Activated CD4-positive, alpha-beta T cell treated with anti-CD3 and anti-CD28 coated beads for 1 hour (primary cell): ENCODE measurements at regions not wholly inside any gene's neighbourhood (a gene's known extent, or its start where the extent isn't known, plus 50 kb on each side); places are given as distances from the start of the nearest gene placed in this dataset.
"Not testable (repeated sequence)": the region's sequence is repeated elsewhere in the genome, so short reads cannot be mapped to it uniquely, and the experiment has no call there.

Source experiments
- DNase-seq: peaks from one replicate; pipeline ENCODE4 v3.0.0-alpha.2; 2020

DNA sequence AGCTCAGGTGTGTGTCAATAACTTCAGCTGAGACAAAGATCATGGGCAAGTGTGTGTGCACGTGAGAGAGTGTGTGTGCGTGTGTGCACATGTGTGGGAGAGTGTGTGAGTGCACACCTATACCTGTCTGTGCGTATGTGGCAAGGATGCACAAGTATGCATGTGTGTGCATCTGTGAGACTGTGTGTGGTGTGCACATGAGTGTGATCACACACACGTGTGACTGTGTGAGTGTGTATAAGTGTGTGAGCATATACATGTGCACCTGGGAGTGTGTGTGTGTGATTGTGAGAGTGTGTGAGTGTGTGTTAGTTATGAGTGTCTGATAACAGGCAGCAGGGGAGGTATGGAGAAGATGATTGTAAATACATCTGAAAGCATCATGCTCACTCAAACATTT is 657.3 kb upstream of the PFKP start:
- DNase-seq, result no peak

DNA sequence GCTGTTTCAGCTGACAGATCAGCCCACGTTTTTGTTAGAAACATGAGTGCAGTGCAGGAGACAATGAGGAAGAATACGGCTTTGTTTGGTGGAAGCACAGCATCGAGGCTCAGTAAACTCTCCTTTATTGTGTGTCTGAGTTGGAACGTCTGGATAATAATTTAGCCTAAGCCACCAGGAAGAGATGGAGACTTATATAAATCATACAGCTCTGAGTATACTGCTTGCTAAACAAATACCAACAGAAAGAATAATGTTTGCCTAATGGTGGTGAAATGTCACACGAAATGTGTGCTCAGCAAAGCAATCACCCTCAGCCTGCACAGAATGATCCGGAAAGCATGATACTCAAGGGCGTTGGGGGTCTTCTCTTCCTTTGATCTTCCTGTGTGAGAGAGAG is 664.1 kb upstream of the ADARB2 start:
- no peak for DNase-seq

DNA sequence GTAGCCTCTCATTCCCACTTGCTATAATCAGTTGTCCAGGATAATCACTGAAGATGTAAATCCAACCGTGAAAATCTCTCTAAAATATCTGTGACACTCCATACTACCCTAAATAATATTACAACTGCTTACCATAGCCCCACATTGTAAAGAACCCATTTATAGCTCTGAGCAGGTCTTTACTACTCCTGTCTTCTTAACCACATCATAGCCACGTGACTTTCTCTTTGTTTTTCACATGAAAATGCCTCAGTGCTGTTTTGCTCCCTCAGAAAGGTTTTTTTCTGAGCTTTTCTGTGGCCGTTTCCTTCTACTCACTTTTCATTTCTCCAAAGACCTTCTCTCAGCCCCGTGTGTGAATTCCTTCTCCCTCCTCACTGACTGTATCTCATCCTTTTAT is 662.2 kb upstream of the ADARB2 start:
- no peak for DNase-seq

DNA sequence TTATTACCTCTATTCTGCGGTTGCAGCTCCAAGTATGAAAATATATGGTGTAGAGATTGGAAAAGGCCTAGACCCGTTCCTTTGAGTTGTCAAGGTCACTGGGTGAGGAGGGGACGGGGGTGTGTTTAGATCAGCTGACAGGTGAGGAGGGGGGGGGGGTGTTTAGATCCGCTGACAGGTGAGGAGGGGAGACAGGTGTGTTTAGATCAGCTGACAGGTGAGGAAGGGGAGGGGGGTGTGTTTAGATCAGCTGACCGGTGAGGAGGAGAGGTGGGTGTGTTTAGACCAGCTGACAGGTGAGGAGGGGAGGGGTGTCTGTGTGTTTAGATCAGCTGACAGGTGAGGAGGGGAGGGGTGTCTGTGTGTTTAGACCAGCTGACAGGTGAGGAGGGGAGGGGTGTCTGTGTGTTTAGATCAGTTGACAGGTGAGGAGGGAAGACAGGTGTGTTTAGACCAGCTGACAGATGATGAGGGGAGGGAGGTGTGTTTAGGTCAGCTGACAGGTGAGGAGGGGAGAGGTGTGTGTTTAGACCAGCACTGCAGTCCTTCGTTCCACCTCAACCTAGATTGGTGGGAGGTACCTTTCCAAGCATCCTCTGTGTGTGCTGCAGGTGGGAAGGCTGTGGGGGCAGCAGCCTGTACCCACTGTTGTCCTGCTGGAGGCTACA is 655.0 kb upstream of the ADARB2 start:
- DNase-seq, result no peak

DNA sequence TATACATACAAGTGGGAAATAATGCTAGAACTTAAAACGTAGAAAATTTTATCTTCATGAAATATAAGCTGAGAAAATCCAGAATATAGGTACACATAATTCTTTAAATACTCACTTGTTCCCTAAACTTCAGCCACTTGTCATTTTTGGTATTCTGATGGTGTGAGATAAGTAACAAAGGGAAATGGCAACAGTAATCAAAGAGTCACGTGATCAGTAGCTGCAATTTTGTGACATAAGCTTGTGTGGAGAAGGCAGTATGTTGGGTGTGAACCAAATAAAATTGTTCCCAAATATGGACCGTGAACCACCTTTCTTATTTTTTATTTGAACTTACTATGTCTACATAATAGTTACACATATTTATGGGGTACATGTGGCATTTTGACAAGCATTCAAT is 650.3 kb upstream of the ADARB2 start:
- no peak for DNase-seq

DNA sequence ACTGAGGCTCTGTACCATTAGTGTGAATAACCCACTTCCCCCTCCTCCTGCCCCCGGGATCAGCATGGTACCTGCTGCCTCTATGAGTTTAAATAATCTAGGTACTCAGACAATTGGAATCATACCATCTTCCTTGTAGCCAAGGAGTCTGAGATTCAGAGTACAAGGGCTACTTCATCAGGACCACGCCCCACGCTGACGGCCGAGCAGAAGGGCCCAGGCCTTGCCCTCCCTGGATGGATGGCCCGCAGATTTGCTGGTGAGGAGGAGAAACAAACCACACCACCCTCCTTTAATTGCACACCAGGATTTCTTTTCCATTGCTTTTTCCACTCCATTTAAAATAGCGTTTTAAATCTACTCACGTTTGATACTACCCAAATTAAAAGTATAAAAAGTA is 649.9 kb upstream of the ADARB2 start:
- no peak for DNase-seq

DNA sequence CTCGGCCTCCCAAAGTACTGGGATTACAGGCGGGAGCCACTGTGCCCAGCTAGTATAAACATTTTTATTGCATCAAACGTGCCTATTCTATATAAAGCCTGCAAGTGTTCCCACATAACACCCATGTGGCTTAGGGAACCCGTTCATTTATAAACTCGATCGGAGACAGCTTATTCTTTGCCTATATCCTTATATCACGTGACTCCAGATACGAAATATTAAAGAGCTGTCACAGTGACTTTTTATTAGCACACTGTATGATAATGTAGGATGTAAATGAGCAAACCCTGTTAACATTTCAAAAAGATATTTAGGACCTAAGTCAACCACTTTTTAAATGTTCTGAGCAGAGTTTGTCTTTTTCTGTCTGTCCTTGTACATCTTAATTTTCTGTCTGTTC is 642.9 kb upstream of the ADARB2 start:
- no peak for DNase-seq

DNA sequence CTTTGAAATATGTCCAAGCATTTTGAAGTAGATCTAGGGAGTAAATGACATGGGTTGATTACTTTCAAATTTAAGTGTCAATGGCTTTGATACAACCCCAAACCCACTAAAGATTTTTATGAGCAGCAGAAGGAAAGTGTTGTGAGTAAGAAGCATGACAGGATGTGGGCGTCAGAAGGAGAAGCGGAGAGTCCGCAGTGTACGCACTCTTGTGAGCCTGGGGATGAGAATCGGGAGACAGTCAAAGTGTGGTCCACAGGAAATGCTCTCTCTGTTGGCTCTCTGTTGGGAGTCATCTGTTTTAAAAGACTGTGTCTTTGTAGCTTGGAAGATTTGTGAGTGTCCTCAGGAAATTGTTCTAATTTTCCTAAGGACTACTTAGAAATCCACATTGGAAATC is 629.8 kb upstream of the ADARB2 start:
- DNase-seq, result no peak

DNA sequence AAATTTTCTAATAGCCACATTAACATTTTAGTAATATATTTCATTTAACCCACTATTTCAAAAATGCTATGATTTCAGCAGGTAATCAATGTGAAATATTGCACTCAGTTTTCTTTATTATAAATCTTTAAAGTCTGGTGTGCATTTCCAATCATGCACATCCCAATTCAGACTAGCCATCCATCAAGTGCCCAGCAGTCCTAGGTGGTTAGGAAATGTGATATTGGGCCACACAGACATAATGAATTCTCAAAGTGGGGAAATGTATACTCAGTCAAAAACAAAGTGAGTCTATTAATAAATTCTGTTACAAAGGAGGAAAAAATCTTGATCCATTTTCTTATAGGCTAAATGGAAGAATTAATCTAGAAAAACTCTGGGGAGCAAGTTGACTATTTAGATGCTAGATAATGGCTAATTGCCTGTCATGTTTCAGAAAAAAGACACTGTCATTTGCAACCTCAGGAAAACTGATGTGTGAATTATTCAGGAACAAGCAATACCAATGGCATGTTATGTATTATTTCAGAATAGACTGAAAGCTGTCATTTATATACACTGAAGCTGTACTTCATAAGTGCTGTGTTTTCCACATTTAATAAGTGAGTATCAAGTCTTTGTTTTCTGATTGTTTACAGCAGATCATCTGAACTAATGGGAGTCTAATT is 629.1 kb upstream of the ADARB2 start:
- DNase-seq, result no peak

DNA sequence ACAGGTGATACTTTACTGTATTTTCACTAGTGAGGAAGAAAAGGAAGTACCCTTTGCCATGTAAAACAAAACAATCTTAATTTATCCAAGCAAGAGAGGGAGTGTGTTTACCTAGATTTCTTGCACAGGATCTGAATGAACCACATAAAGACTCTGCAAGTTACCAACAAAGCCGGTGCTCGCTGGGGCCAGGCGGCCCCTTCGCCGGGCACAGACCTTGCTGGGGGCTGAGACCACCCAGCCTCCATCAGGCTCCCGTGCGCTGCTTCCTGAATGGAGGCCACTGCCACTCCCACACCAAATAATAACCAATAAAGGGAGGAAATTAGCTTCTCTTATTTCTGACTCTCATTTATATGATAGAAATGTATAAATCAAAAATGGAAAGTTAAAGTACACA is 625.0 kb upstream of the ADARB2 start:
- DNase-seq, result no peak

DNA sequence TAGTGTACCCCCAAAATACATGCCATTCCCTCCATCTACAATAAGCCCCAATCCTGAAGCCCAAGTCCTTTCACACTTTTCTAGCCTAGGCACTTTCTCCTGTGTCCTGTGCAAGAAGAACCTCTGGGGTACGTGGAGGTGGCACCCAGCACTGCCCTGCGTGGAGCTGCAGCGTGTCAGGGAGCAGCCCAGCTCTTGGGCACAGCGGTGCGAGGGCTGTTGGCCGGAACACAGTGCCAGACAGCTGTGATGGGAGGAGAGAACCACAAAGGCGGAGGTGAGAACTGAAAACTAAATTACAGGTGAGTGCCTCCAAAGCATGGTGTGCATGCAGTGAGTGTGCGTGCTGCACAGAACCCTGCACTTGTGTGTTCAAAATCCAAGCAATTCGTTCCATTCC is 621.3 kb upstream of the ADARB2 start:
- no peak for DNase-seq

DNA sequence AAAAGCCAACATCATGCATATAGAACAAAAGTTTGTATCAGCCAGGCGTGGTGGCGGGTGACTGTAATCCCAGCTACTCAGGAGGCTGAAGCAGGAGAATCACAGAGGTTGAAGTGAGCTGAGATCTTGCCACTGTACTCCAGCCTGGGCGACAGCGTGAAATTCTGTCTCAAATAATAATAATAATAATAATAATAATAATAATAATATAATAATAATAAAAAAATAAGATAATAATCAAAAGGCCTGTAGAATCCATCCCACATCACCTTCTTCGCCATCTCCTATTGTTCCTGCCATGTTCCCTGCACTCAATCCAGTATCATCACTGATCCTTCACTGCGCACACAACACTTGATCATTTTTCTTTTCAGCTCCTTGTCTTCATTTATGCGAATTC is 619.3 kb upstream of the ADARB2 start:
- DNase-seq, result no peak

DNA sequence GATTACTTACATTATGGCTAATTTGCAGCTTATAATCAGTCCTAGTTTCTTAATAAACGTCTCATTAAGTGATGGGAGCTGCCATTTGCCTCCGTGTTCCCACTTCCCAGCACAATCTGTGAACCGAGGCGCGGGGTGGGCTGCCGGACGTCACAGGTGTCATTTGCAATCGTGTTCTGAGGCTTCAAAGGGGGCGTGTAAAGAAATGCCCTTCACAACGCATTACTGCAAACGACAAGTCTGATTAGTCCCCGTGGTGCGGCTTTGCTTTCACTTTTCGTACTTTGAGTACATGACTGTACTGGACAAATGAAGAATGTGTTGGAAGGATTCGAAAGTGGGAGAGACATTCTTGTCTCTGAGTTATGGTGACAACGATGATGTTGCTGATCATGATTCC is 614.2 kb upstream of the ADARB2 start:
- DNase-seq, result no peak

DNA sequence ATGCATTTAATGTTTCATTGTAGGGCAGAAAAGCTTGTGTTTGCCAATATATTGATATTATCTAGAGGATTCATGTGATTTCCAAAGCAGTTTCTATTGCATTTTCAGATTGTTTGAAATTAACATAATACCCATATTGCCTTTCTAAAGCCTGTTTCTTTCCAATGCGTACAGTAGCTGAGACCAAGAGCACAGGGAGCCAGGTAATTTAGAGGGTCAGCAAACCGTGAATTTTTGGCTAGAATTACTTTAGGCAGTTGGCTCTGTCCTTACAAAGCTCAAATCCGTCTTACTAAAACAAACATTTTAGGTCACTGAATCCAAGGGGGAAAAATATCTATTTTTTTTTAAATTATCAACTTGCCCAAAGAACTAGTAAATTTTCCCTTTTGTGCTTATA is 604.9 kb upstream of the ADARB2 start:
- no peak for DNase-seq

DNA sequence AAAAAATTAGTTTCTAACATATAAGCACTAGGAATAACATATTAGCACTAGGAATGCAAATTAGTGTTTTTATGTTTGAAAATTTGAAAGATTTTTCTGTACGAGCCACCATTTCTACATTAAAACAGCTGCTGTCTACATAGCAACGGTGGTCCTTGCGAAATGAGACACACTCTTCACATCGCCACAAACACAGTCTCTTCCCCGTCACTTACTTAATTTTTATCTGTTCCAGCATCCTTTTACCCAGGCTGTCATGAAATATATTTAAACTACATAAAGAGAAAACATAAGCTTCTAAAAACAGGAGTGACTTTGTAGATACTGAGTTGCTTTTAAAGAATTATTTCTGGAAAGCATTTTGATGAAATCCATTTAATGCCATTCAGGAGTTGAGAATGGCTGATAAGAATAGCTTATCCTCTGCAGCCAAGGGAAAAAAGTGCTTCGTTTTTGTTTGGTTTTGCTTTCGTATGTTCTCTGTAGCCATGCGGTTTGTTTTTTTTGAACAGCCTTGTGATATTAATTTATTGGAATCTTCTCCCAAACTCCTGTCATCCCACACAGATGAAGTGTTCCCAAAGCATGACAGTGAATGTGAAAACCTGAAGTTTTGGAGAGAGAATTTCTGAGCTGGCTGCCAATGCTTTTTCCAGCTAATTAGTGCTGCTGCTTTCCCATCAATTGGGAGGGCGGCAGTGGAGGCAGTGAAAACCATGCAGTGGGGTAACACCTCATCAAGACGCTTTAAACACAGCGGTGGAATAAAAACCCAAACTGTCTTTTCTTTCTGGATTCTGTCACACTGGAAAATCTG is 603.7 kb upstream of the ADARB2 start:
- DNase-seq, result no peak

DNA sequence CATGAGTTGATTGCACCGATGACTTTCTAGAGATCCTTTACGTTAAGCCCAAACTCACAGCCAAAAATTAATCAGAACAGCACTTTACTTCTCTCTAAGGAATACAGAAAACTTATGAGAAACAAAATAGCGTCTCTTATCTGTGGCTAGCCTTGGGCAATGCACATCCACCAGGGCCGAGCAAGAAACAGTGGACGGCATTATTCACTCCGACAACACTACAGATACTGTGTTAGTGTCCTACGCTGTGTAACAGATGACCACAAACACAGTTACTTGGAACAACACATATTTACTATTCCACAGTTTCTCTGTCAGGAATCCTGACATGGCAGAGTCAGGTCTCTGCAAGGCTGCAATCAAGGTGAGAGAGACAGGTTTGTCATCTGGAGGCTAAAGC is 598.3 kb upstream of the ADARB2 start:
- DNase-seq, result no peak

DNA sequence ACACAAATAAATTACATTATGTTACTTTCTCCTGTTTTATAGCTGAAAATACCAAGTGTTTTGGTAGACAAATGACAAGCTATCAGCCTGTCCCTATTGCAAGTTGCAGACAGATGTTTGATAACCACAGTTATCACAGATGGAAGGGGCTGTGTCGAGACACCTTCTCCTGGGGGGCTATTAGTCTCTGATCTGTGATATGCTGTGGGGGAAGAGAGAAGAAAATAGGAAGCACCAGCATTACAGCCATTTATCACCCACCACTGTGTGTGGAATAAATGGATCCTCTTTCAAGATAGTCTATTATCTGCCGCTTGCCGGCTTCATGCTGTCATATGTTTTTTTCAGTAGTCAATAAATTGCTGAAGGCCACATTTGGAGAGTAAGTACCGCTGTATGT is 597.2 kb upstream of the ADARB2 start:
- DNase-seq, result no peak

DNA sequence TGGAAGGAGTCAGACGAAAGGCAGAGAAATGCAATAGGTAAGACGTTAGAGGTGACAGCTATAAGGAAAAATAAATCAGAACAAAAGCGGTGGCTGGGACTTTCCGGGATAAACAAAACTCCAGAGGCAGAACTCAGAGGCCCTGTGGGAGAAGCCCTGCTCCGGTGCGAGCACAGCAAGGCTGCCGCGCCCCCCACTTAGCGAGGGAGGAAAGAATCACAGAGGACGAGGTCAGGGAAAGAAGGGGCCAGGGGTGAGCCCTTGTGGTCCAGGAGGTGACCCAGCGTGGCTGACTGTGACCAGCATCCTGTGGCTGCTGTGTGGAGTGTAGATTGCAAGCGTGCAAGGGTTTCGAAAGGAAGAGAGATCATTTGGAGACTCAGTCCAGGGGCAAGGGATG is 591.8 kb upstream of the ADARB2 start:
- DNase-seq, result no peak

DNA sequence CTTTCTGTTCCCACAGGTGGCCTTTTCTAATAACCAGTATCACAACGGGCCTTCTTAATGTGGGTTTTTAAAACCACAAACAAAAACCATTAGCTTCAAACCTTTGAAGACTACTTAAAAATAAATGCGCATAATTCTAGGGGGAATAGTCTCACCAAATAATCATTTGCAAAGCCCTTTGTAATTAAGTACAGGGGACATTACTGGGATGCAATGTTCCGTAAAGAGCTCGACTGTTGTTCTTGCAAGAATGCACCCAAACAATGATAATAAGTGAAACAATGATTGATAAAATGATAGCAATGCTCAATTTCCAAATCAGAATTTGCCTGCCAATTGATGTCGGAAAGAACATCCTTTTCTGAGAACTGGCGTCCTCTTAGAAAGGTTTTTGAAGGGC is 589.1 kb upstream of the ADARB2 start:
- no peak for DNase-seq

DNA sequence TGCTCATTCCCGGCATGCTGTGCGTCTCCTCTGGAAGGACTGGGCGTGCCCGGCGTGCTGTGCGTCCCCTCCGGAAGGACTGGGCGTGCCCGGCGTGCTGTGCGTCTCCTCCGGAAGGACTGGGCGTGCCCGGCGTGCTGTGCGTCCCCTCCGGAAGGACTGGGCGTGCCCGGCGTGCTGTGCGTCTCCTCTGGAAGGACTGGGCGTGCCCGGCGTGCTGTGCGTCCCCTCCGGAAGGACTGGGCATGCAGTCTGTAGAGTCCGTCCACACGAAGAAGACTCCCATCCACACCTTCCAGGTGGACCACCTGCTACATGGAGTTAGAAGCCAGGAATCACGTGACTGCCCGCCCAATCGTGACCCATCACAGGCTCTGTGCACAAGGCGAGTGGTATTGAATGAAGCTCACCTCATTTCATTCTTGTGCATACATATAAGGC is 577.7 kb upstream of the ADARB2 start:
- not testable (repeated sequence) for DNase-seq

DNA sequence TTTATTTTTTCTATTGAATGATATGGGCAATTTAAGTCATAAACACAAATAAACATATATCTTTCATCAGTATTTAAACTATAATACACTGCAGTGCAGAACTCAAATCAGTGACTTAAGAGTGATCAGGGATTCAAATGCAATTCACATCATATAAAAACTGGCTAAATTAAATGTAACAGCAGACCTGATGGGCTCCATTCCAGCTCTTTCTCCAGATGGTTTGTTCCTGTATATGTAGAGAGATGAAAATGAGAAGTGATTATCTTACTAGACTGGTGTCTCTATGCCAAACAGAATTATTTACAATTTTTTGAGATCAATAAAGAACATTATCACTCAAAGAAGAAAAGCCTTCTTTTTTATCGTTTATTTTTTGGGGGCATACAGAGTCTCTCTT is 568.8 kb upstream of the ADARB2 start:
- DNase-seq, result no peak

DNA sequence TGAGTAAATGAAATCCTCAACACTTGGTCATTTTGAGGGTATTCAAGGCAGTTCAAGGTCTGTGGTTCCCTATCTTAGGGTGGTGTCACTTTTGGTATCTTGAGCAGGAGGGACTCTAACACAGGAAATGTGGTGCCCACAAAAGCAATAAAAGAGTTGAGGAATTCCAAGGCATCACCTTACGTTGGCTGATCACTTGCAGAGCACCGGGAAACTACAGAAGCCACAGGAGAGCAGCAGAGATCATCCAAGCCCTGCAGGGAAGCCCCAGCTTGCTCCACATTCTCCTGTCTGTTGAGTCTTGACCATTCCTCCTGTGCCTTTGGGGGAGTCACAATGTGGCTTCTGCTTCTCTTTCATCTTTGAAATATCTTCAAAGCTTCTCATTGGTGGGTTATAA is 565.8 kb upstream of the ADARB2 start:
- DNase-seq, result no peak

DNA sequence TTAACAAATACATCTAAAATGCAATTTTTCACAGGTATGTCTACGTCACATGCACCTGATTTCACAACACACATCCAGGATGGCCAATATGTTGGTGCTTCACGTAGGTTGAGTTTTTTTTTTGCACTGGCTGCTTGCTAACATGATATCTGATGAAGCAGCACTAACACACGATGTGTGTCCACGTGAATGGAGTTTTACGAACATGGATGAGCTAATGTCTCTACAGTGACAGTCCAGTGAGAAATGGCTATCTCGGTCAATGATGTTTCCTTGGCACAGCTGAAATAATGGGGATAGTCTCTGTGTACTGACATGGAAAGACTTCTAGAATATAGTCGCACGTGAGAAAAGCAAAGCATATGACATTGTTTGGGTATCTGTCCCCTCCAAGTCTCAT is 563.9 kb upstream of the ADARB2 start:
- no peak for DNase-seq

DNA sequence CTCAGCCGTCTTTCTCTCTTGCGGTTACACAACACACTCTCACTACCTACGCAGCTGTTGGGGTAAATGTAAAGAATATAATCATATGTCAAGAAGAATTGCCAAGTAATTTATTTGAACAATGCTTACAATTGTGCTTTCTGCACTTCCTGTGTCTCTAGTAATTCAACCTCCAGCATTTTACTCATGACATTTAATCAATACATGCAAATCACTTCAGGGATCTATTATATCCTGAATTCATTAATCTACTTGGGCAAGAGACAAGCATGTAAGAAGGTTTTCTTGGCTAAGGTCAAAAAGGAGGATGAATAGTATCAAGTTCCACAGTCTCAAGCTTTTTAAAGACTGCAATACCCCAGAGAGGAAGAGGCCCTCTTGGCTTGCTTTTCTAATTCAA is 562.9 kb upstream of the ADARB2 start:
- DNase-seq, result no peak
